Choroid plexus epithelial cell (primary cell): ENCODE measurements at regions not wholly inside any gene's neighbourhood (a gene's known extent, or its start where the extent isn't known, plus 50 kb on each side); places are given as distances from the start of the nearest gene placed in this dataset.

Experiments used
- DNase-seq: peaks from one replicate; pipeline ENCODE4 v3.0.0-alpha.2; 2010; ENCODE audit warnings: low read depth
- H3K4me3 ChIP-seq: 2 replicates; pipeline ENCODE4 v1.5.1; 2011; ENCODE audit warnings: low read depth, mild to moderate bottlenecking, control low read depth, low read length, moderate library complexity
- TF ChIP-seq, protein P1 (sequence below): conservative IDR thresholded peaks from 2 replicates; pipeline ENCODE4 v1.5.1; 2011; ENCODE audit warnings: low read depth, mild to moderate bottlenecking, control low read depth, inconsistent platforms, low read length, moderate library complexity

DNA sequence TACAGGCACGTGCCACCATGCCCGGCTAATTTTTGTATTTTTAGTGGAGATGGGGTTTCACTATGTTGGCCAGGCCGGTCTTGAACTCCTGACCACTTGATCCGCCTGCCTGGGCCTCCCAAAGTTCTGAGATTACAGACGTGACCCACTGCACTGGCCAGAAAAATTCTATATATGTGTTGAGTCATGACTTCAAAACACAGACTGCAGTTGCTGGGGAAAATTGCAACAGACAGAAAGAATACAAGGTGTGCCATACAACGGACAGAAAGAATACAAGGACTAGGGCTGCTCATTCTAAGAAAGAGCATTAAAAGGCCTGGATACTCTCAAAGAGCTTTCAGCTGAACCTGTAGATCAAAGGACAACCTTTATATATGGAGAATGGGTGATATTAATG is 109.6 kb upstream of the ACSL4 start:
- DNase-seq: peak; percentile 64
- TF ChIP-seq, protein P1, sequence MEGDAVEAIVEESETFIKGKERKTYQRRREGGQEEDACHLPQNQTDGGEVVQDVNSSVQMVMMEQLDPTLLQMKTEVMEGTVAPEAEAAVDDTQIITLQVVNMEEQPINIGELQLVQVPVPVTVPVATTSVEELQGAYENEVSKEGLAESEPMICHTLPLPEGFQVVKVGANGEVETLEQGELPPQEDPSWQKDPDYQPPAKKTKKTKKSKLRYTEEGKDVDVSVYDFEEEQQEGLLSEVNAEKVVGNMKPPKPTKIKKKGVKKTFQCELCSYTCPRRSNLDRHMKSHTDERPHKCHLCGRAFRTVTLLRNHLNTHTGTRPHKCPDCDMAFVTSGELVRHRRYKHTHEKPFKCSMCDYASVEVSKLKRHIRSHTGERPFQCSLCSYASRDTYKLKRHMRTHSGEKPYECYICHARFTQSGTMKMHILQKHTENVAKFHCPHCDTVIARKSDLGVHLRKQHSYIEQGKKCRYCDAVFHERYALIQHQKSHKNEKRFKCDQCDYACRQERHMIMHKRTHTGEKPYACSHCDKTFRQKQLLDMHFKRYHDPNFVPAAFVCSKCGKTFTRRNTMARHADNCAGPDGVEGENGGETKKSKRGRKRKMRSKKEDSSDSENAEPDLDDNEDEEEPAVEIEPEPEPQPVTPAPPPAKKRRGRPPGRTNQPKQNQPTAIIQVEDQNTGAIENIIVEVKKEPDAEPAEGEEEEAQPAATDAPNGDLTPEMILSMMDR: no peak
- H3K4me3 ChIP-seq: no peak overlapping the region

DNA sequence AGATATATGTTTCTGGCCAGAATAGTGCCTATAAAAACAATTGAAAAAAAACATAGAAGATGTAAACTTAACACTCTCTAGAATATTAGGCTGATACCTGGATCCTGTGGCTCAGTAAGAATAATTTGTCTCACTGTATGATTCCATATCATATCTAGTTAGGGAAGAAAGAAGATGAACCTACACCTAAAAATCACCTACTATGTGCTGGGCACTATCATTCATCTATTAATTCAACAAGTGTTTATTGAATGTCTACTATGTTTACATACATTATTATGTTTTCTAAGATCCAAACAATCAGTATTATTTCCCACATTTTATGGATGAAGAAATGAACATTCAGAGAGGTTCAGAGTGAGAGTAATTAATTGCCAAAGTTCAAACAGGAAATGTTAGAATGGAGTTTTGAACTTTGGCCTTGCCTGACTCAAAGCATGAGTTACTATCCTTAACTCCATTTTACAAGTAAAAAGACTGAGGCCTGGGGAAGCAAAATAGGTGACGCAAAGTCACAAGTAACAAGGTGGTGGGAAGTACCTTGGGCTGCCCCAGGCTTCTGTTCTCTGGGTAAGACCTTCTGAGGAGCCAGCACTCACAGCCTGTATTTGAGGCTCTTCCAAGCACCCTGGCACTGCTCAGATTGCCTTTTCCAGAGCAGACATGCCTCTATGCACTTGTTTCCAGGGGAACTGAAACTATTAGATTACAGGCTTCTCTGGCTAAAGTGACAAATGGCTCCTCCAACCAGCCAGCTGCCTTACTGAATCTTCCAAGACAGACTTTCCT is 111.1 kb upstream of the ACSL4 start:
- no peak for DNase-seq
- TF ChIP-seq, protein P1: no peak
- H3K4me3 ChIP-seq: no peak overlapping the region

DNA sequence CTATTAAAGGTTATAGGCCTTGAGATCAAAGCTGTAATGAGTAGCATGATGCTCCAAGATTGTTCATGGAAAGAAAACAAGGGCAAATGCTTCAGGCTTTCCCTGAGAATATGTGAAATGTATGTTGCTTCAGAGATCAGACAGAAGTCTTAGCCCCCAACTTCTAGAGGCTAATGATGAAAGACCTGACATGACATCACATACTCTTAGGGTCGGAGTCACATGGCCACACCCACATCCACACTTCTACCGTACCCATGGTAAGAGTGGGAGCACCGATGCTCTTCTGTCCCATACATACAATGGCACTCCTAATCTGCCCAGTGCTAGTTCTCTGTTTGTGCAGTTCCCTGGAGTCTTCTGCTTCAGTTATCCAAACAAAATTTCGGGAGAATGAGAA is 111.9 kb upstream of the ACSL4 start:
- H3K4me3 ChIP-seq: no peak overlapping the region
- DNase-seq: no peak
- TF ChIP-seq, protein P1: no peak

DNA sequence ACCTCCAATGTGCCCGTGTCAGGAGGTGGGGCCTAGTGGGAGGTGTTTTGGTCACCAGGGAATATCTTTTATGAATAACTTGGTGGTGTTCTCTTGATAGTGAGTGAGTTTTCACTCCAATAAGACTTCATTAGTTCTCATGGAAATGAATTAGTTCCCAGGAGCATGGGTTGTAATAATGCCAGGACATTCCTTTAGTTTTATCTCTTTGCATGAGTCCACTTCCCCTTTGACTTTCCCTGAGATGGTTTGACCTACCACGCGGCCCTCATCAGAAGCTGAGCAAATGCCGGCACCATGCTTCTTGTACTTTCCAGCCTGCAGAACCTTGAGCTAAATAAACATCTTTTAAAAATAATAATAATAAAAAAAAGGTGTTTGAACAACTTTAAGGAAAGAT is 112.9 kb upstream of the ACSL4 start:
- TF ChIP-seq, protein P1: no peak
- no peak for DNase-seq
- no peak overlapping the region for H3K4me3 ChIP-seq

DNA sequence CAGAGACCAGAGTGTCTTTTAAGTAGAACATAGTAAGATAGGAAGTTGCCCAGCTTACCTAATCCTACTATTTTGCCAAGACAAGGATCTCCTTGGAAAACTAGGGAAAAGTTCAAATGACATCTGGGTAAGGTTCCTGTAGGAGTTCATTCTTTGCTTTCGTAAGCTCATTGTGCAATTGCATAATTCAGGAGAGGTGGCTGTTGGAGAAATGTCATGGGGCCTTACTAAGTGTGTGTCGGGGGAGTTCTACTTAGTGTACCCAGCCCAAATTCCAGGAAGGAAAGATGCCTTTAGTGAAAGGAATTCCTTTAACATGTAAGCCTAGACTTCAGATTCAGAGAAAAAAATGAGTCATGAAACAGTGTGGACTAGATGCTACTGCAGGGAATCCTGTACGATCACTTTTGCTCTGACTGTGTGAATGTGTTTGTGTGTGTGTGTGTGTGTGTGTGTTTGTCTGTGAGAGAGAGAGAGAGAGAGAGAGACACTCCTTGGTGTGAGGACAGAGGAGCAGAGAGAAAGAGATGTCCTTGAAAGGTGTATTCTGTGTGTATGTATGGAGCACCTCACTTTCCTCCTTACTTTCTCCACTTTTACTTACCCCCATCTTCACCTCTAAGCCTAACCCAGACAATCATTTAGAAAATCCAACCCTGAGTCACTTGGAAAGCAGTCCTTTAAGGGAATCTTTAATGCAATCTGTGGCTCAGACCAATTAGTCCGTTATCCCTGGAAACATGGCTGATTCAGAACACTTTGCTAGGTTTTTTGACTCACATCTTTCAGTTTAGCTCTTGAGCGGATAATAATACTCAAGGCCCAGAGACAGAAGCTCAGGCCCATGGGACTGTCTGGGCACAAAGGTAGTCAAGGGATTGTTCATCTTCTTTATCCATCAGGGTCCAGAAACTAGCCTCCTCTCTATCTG is 114.5 kb upstream of the ACSL4 start:
- TF ChIP-seq, protein P1: no peak
- DNase-seq: peak; percentile 71
- no peak overlapping the region for H3K4me3 ChIP-seq

DNA sequence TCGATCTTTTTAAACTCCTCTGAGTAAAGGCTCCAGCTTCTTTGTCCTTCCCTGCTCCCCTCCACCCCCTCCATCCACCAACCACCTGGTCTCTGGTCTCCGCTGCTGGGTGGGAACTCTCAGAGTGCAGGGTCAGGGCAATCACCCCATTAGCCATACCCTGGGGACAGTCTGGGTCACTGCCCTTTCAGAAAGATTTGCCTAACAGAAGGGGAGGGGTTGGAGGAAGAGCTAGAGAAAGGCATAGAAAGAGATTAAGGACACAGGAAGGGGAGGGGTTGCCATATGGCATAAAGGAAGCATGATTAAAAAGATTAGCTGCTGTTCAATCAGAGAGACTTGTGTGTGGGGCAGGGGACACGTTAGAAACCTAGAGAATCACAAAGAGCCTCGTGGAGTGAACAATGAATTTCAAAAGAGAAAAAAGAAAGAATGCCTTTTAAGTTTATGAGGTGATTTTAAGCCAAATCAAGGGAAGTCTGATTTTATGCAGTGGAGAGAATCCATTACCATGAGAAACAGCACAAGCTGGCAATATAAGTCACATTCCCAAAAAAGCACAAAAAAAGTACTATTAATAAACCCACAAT is 115.5 kb upstream of the ACSL4 start:
- no peak for DNase-seq
- TF ChIP-seq, protein P1: no peak
- H3K4me3 ChIP-seq: no peak overlapping the region
